ENCODE measurements at regions not wholly inside any gene's neighbourhood (a gene's known extent, or its start where the extent isn't known, plus 50 kb on each side); places are given as distances from the start of the nearest gene placed in this dataset.

GRCh38 chr1:219834314-219834917, 93.9 kb downstream of the SLC30A10 start:
- no peaks in the 10 kb centered on the region for H3K9me3 ChIP-seq (ENCODE audit: severe bottlenecking)
- H3K27ac ChIP-seq, result no peak overlapping the region
- TF ChIP-seq, protein P1, sequence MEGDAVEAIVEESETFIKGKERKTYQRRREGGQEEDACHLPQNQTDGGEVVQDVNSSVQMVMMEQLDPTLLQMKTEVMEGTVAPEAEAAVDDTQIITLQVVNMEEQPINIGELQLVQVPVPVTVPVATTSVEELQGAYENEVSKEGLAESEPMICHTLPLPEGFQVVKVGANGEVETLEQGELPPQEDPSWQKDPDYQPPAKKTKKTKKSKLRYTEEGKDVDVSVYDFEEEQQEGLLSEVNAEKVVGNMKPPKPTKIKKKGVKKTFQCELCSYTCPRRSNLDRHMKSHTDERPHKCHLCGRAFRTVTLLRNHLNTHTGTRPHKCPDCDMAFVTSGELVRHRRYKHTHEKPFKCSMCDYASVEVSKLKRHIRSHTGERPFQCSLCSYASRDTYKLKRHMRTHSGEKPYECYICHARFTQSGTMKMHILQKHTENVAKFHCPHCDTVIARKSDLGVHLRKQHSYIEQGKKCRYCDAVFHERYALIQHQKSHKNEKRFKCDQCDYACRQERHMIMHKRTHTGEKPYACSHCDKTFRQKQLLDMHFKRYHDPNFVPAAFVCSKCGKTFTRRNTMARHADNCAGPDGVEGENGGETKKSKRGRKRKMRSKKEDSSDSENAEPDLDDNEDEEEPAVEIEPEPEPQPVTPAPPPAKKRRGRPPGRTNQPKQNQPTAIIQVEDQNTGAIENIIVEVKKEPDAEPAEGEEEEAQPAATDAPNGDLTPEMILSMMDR (IDR thresholded peaks at IDR 0.05; ENCODE audit: low read depth, low read length), result no peak
- no peak for DNase-seq
- H3K27me3 ChIP-seq (ENCODE audit: insufficient read depth, low read depth, severe bottlenecking), result no peaks in the 10 kb centered on the region
- H3K36me3 ChIP-seq, result no peaks in the 10 kb centered on the region
- no peak overlapping the region for H3K4me3 ChIP-seq (ENCODE audit: low read depth, low read length)

DNA sequence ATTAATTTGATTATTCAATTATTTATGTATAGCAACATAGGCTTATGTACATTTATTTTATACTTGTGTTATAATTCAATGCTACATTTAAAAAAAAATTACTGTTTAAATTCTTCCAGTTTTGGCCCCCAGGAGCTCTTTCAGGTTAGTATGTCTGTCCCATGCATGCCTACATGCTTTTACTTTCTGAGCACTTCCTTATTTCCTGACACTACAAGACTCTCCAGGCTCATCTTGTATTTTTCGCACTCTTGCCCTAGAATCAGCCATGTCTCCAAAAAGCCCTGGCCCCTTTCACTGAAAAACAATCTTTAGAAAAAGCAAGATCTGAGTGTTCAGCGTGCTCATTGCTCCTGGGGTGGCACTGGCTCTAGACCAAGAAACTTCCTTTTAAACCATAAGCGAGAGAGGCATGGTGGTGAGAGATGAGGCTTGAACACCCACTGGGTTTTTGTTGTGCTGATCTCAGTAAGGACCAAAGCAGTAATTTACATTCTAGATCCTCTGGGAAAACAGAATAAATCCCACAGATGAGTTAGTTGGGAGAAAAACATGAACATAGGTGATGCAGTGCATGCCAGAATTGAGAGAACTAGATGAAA, 95.0 kb downstream of the SLC30A10 start:
- no peaks in the 10 kb centered on the region for H3K9me3 ChIP-seq (ENCODE audit: severe bottlenecking)
- H3K36me3 ChIP-seq, result no peaks in the 10 kb centered on the region
- H3K4me3 ChIP-seq (ENCODE audit: low read depth, low read length), result no peak overlapping the region
- TF ChIP-seq, protein P1 (IDR thresholded peaks at IDR 0.05; ENCODE audit: low read depth, low read length), result no peak
- DNase-seq, result no peak
- no peaks in the 10 kb centered on the region for H3K27me3 ChIP-seq (ENCODE audit: insufficient read depth, low read depth, severe bottlenecking)
- no peak overlapping the region for H3K27ac ChIP-seq

GRCh38 chr1:219826290-219826689, 102.1 kb downstream of the SLC30A10 start:
- Histone ChIP-seq H3K27me3 (ENCODE audit: insufficient read depth, low read depth, severe bottlenecking) (no peaks in the 10 kb centered on the region), H3K9me3 (ENCODE audit: severe bottlenecking) (no peaks in the 10 kb centered on the region), H3K4me3 (ENCODE audit: low read depth, low read length) (no peak overlapping the region), H3K36me3 (no peaks in the 10 kb centered on the region), H3K27ac (no peak overlapping the region)
- TF ChIP-seq, protein P1 (IDR thresholded peaks at IDR 0.05; ENCODE audit: low read depth, low read length), result no peak
- no peak for DNase-seq

- Histone ChIP-seq H3K27me3 (ENCODE audit: insufficient read depth, low read depth, severe bottlenecking) (no peaks in the 10 kb centered on the region), H3K27ac (no peak overlapping the region), H3K9me3 (ENCODE audit: severe bottlenecking) (no peaks in the 10 kb centered on the region), H3K4me3 (ENCODE audit: low read depth, low read length) (no peak overlapping the region), H3K36me3 (no peaks in the 10 kb centered on the region)
- no peak for DNase-seq
- TF ChIP-seq, protein P1 (IDR thresholded peaks at IDR 0.05; ENCODE audit: low read depth, low read length), result no peak
Observed at GRCh38 chr1:219825355-219825754, 103.0 kb downstream of the SLC30A10 start.

DNA sequence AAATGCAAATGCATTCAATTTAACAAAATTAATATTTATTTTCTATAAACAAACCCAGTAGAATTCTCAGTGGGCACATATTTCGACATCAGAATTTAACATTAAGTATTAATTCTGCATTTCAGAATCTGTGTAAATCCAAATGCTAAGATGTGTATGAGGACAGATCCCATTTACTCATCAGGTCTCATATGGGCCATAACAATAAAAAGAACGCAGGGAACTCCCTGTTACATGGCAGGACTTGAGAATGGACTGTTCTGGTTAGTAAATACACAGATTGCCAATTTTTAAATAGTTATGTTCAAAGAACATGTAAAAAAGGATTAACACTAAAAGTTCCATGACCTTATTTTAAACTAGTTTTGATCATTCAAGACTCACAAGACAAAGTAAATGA, 104.0 kb downstream of the SLC30A10 start:
- Histone ChIP-seq H3K27ac (no peak overlapping the region), H3K9me3 (ENCODE audit: severe bottlenecking) (no peaks in the 10 kb centered on the region), H3K27me3 (ENCODE audit: insufficient read depth, low read depth, severe bottlenecking) (no peaks in the 10 kb centered on the region), H3K36me3 (no peaks in the 10 kb centered on the region), H3K4me3 (ENCODE audit: low read depth, low read length) (no peak overlapping the region)
- TF ChIP-seq, protein P1 (IDR thresholded peaks at IDR 0.05; ENCODE audit: low read depth, low read length), result no peak
- no peak for DNase-seq

DNA sequence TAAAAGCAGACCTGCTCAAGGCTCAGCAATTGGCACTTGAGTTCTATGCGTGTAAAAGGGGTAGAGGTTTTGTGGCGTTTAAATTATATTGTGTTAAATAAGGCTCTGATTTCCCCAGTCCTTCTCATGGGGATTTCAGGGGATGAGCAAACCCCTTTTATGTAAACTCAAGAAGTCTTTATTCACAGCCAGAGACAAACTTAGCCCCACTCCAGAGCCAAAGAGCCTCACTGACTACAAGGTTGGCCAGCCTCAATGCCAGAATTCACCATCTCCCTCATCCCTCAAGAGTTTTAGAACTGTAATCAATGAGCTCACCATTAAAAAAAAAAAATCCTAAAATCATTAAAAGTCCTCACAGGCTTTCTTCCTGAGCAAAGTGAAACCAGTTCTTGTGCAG, 107.8 kb downstream of the SLC30A10 start:
- TF ChIP-seq, protein P1 (IDR thresholded peaks at IDR 0.05; ENCODE audit: low read depth, low read length), result no peak
- no peak for DNase-seq

More for the DNA sequence above, 107.8 kb downstream of the SLC30A10 start:
- H3K27ac ChIP-seq, result no peak overlapping the region
- H3K36me3 ChIP-seq, result no peaks in the 10 kb centered on the region
- no peaks in the 10 kb centered on the region for H3K9me3 ChIP-seq (ENCODE audit: severe bottlenecking)
- no peaks in the 10 kb centered on the region for H3K27me3 ChIP-seq (ENCODE audit: insufficient read depth, low read depth, severe bottlenecking)
- H3K4me3 ChIP-seq (ENCODE audit: low read depth, low read length), result no peak overlapping the region

Data from WERI-Rb-1 (cell line).